ENCODE measurements at regions not wholly inside any gene's neighbourhood (a gene's known extent, or its start where the extent isn't known, plus 50 kb on each side); places are given as distances from the start of the nearest gene placed in this dataset.

- no peak for TF ChIP-seq CTCF (IDR thresholded peaks at IDR 0.05; ENCODE audit: low read length)
- no peak for TF ChIP-seq EZH2 (optimal IDR thresholded peaks at IDR 0.05; ENCODE audit: low read depth, low read length)
Observed at GRCh38 chr3:27655547-27655946, 66.6 kb downstream of the EOMES start.

Measured in MM.1S (cell line).